Memory B cell (primary cell): ENCODE measurements at regions not wholly inside any gene's neighbourhood (a gene's known extent, or its start where the extent isn't known, plus 50 kb on each side); places are given as distances from the start of the nearest gene placed in this dataset.

Source experiments
- ATAC-seq: fragments of 150-1000 bp; cut with Tn5 transposase; 2 replicates; pipeline ENCODE4 v1.10.0; 2021; ENCODE audit warnings: low read depth, mild to moderate bottlenecking, moderate library complexity
- DNase-seq, 2 donors: peaks; one replicate each; pipeline ENCODE4 v3.0.0; 2022; ENCODE audit warnings: low spot score in 2 of 2
- H3K27ac Mint-ChIP-seq: one replicate; pipeline ENCODE4 v1.8.0; 2022; ENCODE audit warnings: mild to moderate bottlenecking, moderate library complexity, mixed read lengths
- H3K27me3 Mint-ChIP-seq: one replicate; pipeline ENCODE4 v1.8.0; 2022; ENCODE audit warnings: mixed read lengths
- H3K36me3 Mint-ChIP-seq: one replicate; pipeline ENCODE4 v1.8.0; 2022; ENCODE audit warnings: mild to moderate bottlenecking, mixed read lengths
- H3K4me1 Mint-ChIP-seq: one replicate; pipeline ENCODE4 v1.8.0; 2022; ENCODE audit warnings: mixed read lengths
- H3K4me3 Mint-ChIP-seq: one replicate; pipeline ENCODE4 v1.8.0; 2022; ENCODE audit warnings: mild to moderate bottlenecking, moderate library complexity, mixed read lengths
- H3K9me3 Mint-ChIP-seq: one replicate; pipeline ENCODE4 v1.8.0; 2022; ENCODE audit warnings: mixed read lengths

DNA sequence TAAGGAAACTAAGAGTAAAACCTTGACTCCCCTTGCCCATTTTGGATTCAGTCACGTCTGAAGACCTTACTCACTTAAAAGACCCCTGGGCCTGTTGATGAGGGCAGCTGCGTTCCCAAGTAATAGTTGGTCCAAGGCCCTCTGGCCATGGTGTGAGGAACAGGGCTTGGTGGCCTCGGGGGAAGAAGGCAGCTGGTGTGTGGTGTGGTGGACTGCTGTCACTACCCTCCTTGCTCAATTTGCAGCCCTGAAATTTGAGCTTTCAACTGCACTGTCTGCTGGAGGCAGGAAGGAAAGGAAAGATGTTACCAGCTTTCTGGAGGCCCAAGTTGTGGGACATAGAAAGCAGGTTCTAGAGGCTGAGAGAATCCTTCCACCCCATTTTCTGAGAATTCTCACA, 128.2 kb downstream of the SLC38A6 start:
- H3K27me3 Mint-ChIP-seq: peaks cover 2% of the 10 kb centered on the region
- no peak for ATAC-seq
- no peak overlapping the region for H3K4me3 Mint-ChIP-seq
- peaks cover 1% of the 10 kb centered on the region for H3K36me3 Mint-ChIP-seq
- H3K27ac Mint-ChIP-seq: no peak overlapping the region
- DNase-seq: no peak
- H3K9me3 Mint-ChIP-seq: no peaks in the 10 kb centered on the region
- H3K4me1 Mint-ChIP-seq: peaks cover 3% of the 10 kb centered on the region

DNA sequence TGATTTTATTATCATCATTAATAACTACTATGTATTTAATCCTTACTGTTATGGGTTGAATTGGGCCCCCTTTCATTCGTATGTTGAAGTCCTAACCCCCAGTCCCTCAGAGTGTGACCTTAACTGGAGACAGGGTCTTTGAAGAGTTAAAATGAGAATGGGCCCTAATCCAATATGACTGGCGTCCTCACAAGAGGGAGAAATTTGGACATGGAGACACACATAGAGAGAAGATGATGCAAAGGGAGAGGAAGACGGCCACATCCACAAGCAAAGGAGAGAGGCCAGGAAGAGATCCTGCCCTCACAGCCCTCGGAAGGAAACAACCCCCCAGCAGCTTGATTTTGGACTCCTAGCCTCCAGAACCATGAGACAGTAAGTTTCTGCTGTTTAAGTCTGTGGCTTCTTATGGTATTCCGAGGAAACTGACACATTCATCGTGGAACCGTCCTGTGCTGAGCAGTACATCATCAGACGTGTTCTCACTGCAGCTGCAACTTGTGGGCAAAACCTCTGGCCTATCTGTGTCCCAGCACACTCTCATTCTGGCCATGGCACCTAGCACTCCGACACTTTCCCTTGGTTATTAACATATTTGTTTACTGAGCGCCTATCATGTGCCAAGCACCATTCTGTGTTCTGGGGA, 127.6 kb downstream of the SLC38A6 start:
- H3K27me3 Mint-ChIP-seq: peaks cover 2% of the 10 kb centered on the region
- no peak overlapping the region for H3K27ac Mint-ChIP-seq
- DNase-seq (no peak), ATAC-seq (no peak)
- no peaks in the 10 kb centered on the region for H3K9me3 Mint-ChIP-seq
- no peaks in the 10 kb centered on the region for H3K4me1 Mint-ChIP-seq
- no peak overlapping the region for H3K4me3 Mint-ChIP-seq
- peaks cover 1% of the 10 kb centered on the region for H3K36me3 Mint-ChIP-seq

DNA sequence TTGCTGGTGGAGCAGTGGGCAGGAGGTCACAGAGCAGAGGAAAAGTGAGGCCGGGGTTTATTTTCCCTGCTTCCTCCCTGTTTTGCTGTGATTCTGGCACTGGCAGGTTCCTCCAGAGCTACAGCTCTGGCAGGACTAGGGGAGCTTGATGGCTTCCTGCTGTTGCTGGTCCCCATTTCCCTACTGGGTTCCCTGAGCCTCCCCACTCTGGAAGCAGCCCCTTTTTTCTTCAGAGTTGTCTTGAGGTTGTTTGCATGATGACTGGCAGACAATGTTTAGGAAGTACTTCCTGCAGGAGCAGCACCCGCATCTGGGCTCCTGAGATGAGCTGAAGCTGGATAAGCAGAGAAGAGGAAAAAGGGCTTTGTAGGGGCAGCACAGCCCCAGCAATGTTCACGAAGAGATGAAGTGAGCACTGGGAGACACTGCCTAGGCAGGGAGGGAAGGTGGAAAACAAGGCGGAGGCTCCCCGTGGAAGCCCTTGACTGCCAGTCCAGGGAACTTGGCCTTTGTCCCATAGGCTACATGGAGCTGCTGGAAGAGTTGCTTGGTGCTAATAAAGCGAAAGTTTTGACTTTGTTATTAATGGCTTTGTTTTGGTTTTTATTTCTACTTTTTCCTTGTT, 126.9 kb downstream of the SLC38A6 start:
- no peaks in the 10 kb centered on the region for H3K4me1 Mint-ChIP-seq
- H3K4me3 Mint-ChIP-seq: no peak overlapping the region
- peaks cover 2% of the 10 kb centered on the region for H3K27me3 Mint-ChIP-seq
- DNase-seq: no peak
- H3K27ac Mint-ChIP-seq: no peak overlapping the region
- no peaks in the 10 kb centered on the region for H3K9me3 Mint-ChIP-seq
- H3K36me3 Mint-ChIP-seq: peaks cover 1% of the 10 kb centered on the region
- no peak for ATAC-seq

DNA sequence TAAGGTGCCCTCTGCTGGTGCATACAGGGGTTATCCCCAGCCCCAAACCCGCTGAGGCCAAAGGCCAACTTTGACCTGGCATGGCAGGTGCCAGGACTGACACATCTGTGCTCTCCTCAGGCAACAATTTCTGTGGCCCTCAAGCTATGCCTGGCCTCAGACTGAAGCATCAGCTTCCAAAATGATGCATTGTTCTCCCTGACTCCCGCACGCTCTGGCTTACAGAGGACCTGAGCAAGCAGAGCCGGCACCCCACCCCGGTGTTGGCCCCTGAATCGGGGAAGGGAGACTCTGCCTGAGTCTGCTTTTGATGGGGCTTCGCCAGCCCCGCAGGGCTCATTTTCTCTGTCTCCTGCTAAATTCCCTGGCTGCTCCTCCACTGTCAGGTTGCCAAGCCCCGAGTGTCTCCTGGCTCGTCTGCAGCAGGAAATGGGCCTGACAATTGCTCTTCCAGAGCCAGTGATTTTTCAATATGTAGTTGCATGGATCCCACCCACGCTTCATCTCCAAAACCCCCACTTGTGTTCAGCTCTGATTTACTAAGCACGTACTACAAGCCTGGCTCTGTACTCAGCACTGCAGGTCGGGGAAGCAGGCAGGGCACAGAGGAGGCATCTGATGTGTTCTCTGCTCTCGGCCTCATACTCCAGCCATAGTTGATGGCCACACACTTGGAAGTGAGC, 126.1 kb downstream of the SLC38A6 start:
- H3K27ac Mint-ChIP-seq: no peak overlapping the region
- H3K27me3 Mint-ChIP-seq: peaks cover 2% of the 10 kb centered on the region
- ATAC-seq (no peak), DNase-seq (no peak)
- H3K4me1 Mint-ChIP-seq: peaks cover 4% of the 10 kb centered on the region
- H3K4me3 Mint-ChIP-seq: no peak overlapping the region
- no peaks in the 10 kb centered on the region for H3K9me3 Mint-ChIP-seq
- H3K36me3 Mint-ChIP-seq: peaks cover 1% of the 10 kb centered on the region

DNA sequence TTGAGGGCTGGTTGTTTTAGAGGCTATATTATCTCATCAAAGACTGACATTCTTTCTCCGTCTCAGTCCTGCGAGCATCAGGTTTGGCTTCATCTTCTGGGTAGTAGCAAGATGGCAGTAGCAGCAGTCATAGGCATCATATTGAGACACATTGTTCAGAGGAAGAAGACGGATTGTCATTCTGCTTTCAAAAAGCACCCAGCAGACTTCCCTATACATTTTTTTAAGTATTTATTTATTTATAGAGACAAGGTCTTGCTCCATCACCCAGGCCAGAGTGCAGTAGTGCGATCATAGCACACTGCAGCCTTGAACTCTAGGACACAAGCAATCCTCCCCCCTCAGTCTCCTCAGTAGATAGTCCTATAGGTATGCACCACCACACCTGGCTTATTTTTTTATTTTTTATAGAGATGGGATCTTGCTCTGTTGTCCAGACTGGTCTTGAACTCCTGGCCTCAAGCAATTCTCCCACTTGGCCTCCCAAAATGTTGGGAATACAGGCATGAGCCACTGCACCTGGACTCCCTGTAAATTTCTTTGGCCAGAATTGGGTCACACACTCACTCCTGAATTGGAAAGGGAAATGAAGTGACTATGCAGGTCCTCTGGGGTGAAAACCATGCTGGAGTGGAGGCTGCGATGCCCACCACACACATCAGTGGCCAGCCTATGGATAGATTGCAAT, 125.4 kb downstream of the SLC38A6 start:
- peaks cover 2% of the 10 kb centered on the region for H3K27me3 Mint-ChIP-seq
- H3K27ac Mint-ChIP-seq: no peak overlapping the region
- peaks cover 1% of the 10 kb centered on the region for H3K36me3 Mint-ChIP-seq
- DNase-seq (no peak), ATAC-seq (no peak)
- no peak overlapping the region for H3K4me3 Mint-ChIP-seq
- peaks cover 8% of the 10 kb centered on the region for H3K4me1 Mint-ChIP-seq
- no peaks in the 10 kb centered on the region for H3K9me3 Mint-ChIP-seq

DNA sequence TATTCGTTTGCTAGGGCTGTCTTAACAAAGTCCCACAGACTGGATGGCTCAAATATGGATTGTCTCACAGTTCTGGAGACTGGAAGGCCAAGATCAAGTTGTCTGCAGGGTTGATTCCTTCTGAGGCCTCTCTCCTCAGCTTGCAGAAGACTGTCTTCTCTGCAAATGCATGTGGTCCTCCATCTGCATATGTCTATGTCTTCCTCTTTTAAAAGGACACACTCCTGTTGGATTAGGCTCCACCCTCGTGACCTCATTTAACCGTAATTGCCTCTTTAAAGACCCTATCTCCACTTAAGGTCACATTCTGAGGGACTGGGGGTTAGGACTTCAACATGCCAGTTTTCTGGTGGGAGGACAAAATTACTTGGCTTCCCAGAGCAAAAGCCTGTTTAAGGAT, 123.3 kb downstream of the SLC38A6 start:
- Mint-ChIP-seq H3K36me3 (peaks cover 5% of the 10 kb centered on the region), H3K4me1 (peaks cover 10% of the 10 kb centered on the region), H3K27me3 (no peaks in the 10 kb centered on the region), H3K9me3 (no peaks in the 10 kb centered on the region), H3K27ac (no peak overlapping the region), H3K4me3 (no peak overlapping the region)
- ATAC-seq (no peak), DNase-seq (no peak)

DNA sequence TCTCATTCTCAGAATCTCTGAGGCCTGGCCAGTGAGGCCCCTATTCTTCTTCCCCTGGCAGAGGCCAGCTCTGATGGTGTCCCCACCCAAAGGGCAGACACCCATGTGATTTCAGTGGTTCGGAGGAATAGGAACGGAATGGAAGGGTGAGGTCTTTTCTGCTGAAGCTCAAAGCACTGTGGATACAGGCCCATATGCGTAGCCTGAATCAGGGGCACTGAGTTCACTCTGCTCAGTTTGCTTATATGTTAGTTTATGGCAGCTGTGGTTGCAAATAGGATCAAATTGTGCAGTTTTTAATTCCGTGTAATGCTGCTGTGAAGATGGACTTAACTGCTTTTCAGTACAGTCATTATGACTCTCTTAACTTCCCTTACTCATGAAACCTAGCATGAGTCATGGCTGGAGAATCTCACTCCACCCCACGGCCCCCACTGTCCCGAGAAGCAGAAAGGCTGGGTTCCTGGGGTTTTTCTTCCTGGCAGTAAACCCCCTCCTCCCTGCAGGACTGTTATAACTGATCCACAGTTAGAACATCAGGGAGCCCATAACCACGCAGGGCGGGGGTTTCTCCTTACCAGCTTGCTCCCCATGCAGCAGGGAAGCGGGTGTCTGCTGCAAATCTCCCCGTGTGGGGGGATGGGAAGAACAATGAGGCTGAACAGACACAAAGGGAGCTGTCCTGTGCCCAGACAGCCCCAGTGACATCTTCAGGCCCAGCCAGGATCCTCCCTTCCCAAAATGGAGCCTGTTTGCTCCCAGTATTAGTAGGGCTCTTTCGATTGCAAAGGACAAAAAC, 122.7 kb downstream of the SLC38A6 start:
- Mint-ChIP-seq H3K4me3 (no peak overlapping the region), H3K9me3 (no peaks in the 10 kb centered on the region), H3K27ac (no peak overlapping the region), H3K36me3 (peaks cover 5% of the 10 kb centered on the region), H3K27me3 (no peaks in the 10 kb centered on the region), H3K4me1 (peaks cover 10% of the 10 kb centered on the region)
- DNase-seq (no peak), ATAC-seq (no peak)

DNA sequence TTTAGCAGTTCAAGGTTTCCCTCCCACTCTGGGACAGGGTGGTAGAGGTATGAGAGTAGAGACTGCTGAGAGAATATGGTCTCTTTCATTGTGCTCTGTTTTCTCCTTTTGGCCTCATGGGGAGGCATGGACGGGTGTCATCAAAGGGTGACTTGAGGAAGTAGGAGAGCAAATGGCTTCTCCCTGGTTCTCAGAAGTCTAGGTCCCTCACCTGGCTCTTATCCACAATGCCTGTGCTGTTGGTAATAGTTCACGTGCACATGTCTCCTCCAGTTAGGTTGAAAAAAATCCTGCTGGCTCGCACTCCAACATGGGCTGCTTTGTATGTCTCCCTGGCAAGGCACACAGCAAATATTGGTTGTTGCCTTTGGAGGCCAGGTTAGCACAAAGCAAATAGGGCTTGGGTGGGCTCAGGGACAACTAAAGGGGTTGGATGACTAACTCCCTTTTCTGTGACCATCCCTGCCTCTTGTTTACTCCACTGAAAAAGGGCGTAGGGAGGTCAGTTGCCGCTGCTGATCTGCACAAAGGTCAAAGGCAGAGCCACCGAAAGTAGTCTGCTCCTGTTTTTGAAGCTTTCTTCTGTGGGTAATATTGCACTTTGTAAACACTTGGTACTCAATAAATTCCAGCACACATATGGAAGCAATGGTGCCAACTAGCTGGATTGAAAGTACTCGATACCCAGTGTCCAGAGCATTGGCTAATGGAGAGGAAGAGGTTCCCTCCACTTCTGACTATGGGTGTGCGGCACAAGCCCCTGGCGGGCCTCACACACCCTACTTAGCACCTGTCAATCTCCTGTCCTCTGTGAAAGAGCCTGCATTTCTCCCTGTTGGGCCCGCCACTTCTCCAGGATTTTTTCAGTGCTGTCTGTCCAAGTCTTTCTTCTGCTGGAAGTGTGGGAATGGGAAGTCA, 121.8 kb downstream of the SLC38A6 start:
- DNase-seq (no peak), ATAC-seq (no peak)
- H3K4me3 Mint-ChIP-seq: no peak overlapping the region
- H3K9me3 Mint-ChIP-seq: no peaks in the 10 kb centered on the region
- H3K36me3 Mint-ChIP-seq: peaks cover 5% of the 10 kb centered on the region
- H3K27me3 Mint-ChIP-seq: no peaks in the 10 kb centered on the region
- H3K4me1 Mint-ChIP-seq: peaks cover 10% of the 10 kb centered on the region
- H3K27ac Mint-ChIP-seq: no peak overlapping the region
